Panc1 (cell line): ENCODE measurements at regions not wholly inside any gene's neighbourhood (a gene's known extent, or its start where the extent isn't known, plus 50 kb on each side); places are given as distances from the start of the nearest gene placed in this dataset.
"Not testable (repeated sequence)": the region's sequence is repeated elsewhere in the genome, so short reads cannot be mapped to it uniquely, and the experiment has no call there.

ENCODE experiments used
- CTCF ChIP-seq: fragments of 450-650 bp; IDR thresholded peaks from 2 replicates; pipeline ENCODE4 v1.5.1; 2017; ENCODE audit warnings: mild to moderate bottlenecking
- POLR2AphosphoS5 ChIP-seq: IDR thresholded peaks from 2 replicates; pipeline ENCODE4 v1.6.1; 2012; ENCODE audit warnings: mild to moderate bottlenecking, low read depth, low read length, moderate library complexity
- REST ChIP-seq, 2 experiments: IDR thresholded peaks; 2 replicates each; pipeline ENCODE4 v1.6.1; 2011 to 2012; ENCODE audit warnings: low read depth in 2 of 2, control low read depth in 1 of 2, low read length in 1 of 2, mild to moderate bottlenecking in 1 of 2, moderate library complexity in 1 of 2; ENCODE audit not compliant: insufficient read depth in 1 of 2
- SIN3A ChIP-seq: IDR thresholded peaks from 2 replicates; pipeline ENCODE4 v1.6.1; 2012; ENCODE audit warnings: low read depth, mild to moderate bottlenecking, low read length, moderate library complexity, borderline replicate concordance; ENCODE audit not compliant: insufficient read depth
- TCF7L2 ChIP-seq: IDR thresholded peaks from 2 replicates; pipeline ENCODE4 v1.6.1; 2011; ENCODE audit warnings: mild to moderate bottlenecking, low read depth, low read length, inconsistent platforms

- TF ChIP-seq CTCF; POLR2AphosphoS5; TCF7L2; REST (IDR thresholded peaks at IDR 0.05; ENCODE audit: insufficient read depth in 1 of 2, low read depth in 2 of 2, low read length in 1 of 2); SIN3A: not testable (repeated sequence)
These were observed 81.9 kb upstream of the SAMD11 start for GRCh38 chr1:841671-842425.
